HepG2 (cell line): ENCODE measurements at regions not wholly inside any gene's neighbourhood (a gene's known extent, or its start where the extent isn't known, plus 50 kb on each side); places are given as distances from the start of the nearest gene placed in this dataset.
A peak's percentile ranks its signal among the peaks of the same experiment; 100 is the strongest.

ENCODE experiments used
- ATAC-seq: fragments of 200-7000 bp; cut with Tn5 transposase; 3 replicates; pipeline ENCODE4 v1.9.1; 2020; ENCODE audit warnings: mild to moderate bottlenecking, moderate library complexity
- BruUV-seq: library from RNA; stranded (reverse); fragments of 400-500 nt; replicated peaks from 2 replicates; lab custom pipeline; 2021; lab: Mats Ljungman, UMichigan
- CTCF ChIA-PET: fragments of 300-600 bp; formaldehyde crosslinking; extraction: SDS; loops from one replicate; lab custom pipeline; 2021; ENCODE audit warnings: low total read pairs, inconsistent platforms, low intra/inter-chr PET ratio; lab: Yijun Ruan, JAX
- POLR2A ChIA-PET: fragments of 350-600 bp; sonication (Branson Sonifier 250); formaldehyde crosslinking; loops from one replicate; lab custom pipeline; 2020; ENCODE audit warnings: antibody characterized with exemption, inconsistent platforms; lab: Yijun Ruan, JAX
- DNase-seq: peaks from one replicate; pipeline ENCODE4 v3.0.0-alpha.2; 2015; ENCODE audit warnings: low spot score
- FAIRE-seq: peaks from 3 replicates; lab custom pipeline; 2011; peaks lifted over from hg19 to GRCh38; lab: Jason Lieb, UNC
- H2AFZ ChIP-seq: one replicate; pipeline ENCODE4 v1.6.1; 2011; ENCODE audit warnings: low read length, inconsistent platforms
- H3K27ac ChIP-seq: fragments of 300-600 bp; 3 replicates; pipeline ENCODE4 v1.8.0; 2011; ENCODE audit warnings: mixed run types, mild to moderate bottlenecking, mixed read lengths, low read length, inconsistent platforms; ENCODE audit not compliant: insufficient read depth; ENCODE audit errors: extremely low read length
- H3K27me3 ChIP-seq, 2 experiments: fragments of 200-600 bp in 1 of 2; 2 replicates in 1 of 2; 3 replicates in 1 of 2; pipeline versions ENCODE4 v1.6.0 to v1.8.0; 2011; ENCODE audit warnings: low read length in 2 of 2, mild to moderate bottlenecking in 2 of 2, moderate library complexity in 2 of 2, inconsistent platforms in 1 of 2; ENCODE audit not compliant: insufficient read depth in 2 of 2, control insufficient read depth in 1 of 2
- H3K36me3 ChIP-seq, 2 experiments: fragments of 200-600 bp in 1 of 2; replicated peaks in 1 of 2; 2 replicates in 1 of 2; 3 replicates in 1 of 2; pipeline versions ENCODE4 v1.5.1 to v1.8.0; 2011; ENCODE audit warnings: low read length in 2 of 2, inconsistent platforms in 1 of 2; ENCODE audit not compliant: insufficient read depth in 2 of 2, control insufficient read depth in 1 of 2
- H3K4me1 ChIP-seq: 2 replicates; pipeline ENCODE4 v1.5.1; 2012; ENCODE audit warnings: low read length, inconsistent platforms; ENCODE audit not compliant: insufficient read depth
- H3K4me2 ChIP-seq: 2 replicates; pipeline ENCODE4 v1.6.0; 2011; ENCODE audit warnings: low read depth, low read length, inconsistent platforms
- H3K4me3 ChIP-seq, 3 experiments: fragments of 200-600 bp in 1 of 3; sonication (generic), shearing (Covaris generic) in 1 of 3; replicated peaks in 1 of 3; 2 replicates each; pipeline ENCODE4 v1.5.1; 2011 to 2016; ENCODE audit warnings: low read length in 3 of 3, inconsistent platforms in 2 of 3, low read depth in 2 of 3, mild to moderate bottlenecking in 2 of 3, control low read depth in 1 of 3, mixed read lengths in 1 of 3; ENCODE audit not compliant: insufficient read depth in 1 of 3
- H3K79me2 ChIP-seq: one replicate; pipeline ENCODE4 v1.6.1; 2011; ENCODE audit warnings: low read length, inconsistent platforms; ENCODE audit not compliant: insufficient read depth
- H3K9ac ChIP-seq: 2 replicates; pipeline ENCODE4 v1.6.0; 2011; ENCODE audit warnings: mild to moderate bottlenecking, low read depth, low read length, inconsistent platforms; ENCODE audit not compliant: insufficient read depth
- H3K9me3 ChIP-seq: 2 replicates; pipeline ENCODE4 v1.5.1; 2012; ENCODE audit warnings: mild to moderate bottlenecking, low read length
- H4K20me1 ChIP-seq: 2 replicates; pipeline ENCODE4 v1.6.0; 2011; ENCODE audit warnings: inconsistent platforms, mild to moderate bottlenecking, low read length, moderate library complexity; ENCODE audit not compliant: insufficient read depth
- FOSL2 ChIP-seq: sonication (generic); formaldehyde crosslinking; IDR thresholded peaks from 2 replicates; pipeline ENCODE4 v1.4.0; 2020; ENCODE audit warnings: missing genetic modification reagents
- GATA4 ChIP-seq: sonication (generic); IDR thresholded peaks from 2 replicates; pipeline ENCODE4 v1.6.1; 2016; ENCODE audit warnings: antibody characterized with exemption, low read depth, borderline replicate concordance
- HOXA3 ChIP-seq: sonication (generic); formaldehyde crosslinking; IDR thresholded peaks from 2 replicates; pipeline ENCODE4 v1.5.0; 2020; ENCODE audit warnings: missing genetic modification reagents
- MATR3 ChIP-seq: sonication (generic); formaldehyde crosslinking; IDR thresholded peaks from 2 replicates; pipeline ENCODE4 v1.4.0; 2020; ENCODE audit warnings: missing genetic modification reagents
- RFX3 ChIP-seq: IDR thresholded peaks from 2 replicates; pipeline ENCODE4 v1.6.1; 2016; ENCODE audit warnings: missing biosample characterization, missing genetic modification reagents
- RXRB ChIP-seq: IDR thresholded peaks from 2 replicates; pipeline ENCODE4 v1.6.1; 2016; ENCODE audit warnings: borderline replicate concordance, missing genetic modification reagents, missing compliant biosample characterization
- SIN3A ChIP-seq: IDR thresholded peaks from 2 replicates; pipeline ENCODE4 v1.6.1; 2011; ENCODE audit warnings: low read depth, mild to moderate bottlenecking, control low read depth, low read length, borderline replicate concordance
- ZFAT ChIP-seq: sonication (generic); formaldehyde crosslinking; conservative IDR thresholded peaks from 2 replicates; pipeline ENCODE4 v1.8.1; 2023; ENCODE audit warnings: missing genetic modification reagents, inconsistent platforms
- ZNF430 ChIP-seq: sonication (generic); formaldehyde crosslinking; IDR thresholded peaks from 2 replicates; pipeline ENCODE4 v1.9.0; 2021; ENCODE audit warnings: mild to moderate bottlenecking, missing genetic modification reagents
- ZNF589 ChIP-seq: sonication (generic); formaldehyde crosslinking; conservative IDR thresholded peaks from 2 replicates; pipeline ENCODE4 v1.8.0; 2022; ENCODE audit warnings: mild to moderate bottlenecking, moderate library complexity, missing genetic modification reagents
- WGBS: methylation state at CpG from one replicate; pipeline ENCODE4 v1.1.6; 2017; ENCODE audit warnings: low lambda C conversion rate; 5-methylcytosine and 5-hydroxymethylcytosine counted together
- in situ Hi-C: cut with HindIII; loops from 2 replicates; pipeline ENCODE4 v1.10.0; 2017; ENCODE audit warnings: low pct_unique_long_range_greater_than_20kb; ENCODE audit not compliant: extremely low pct_ligation_motif_present
- intact Hi-C: fragments of 100-400 bp; cut with micrococcal nuclease; formaldehyde crosslinking; loops from one replicate; pipeline ENCODE4 v1.10.0; 2022; ENCODE audit not compliant: unreplicated experiment
- TF ChIP-seq, protein P1 (sequence below): sonication (generic); formaldehyde crosslinking; IDR thresholded peaks from 2 replicates; pipeline ENCODE4 v1.5.1; 2020; ENCODE audit warnings: missing genetic modification reagents, mild to moderate bottlenecking, borderline replicate concordance
- TF ChIP-seq, protein P2 (sequence below): sonication (generic); formaldehyde crosslinking; IDR thresholded peaks from 2 replicates; pipeline ENCODE4 v1.4.0; 2020; ENCODE audit warnings: missing genetic modification reagents, mild to moderate bottlenecking, borderline replicate concordance
- TF ChIP-seq, protein P3 (sequence below): IDR thresholded peaks from 2 replicates; pipeline ENCODE4 v1.4.0; 2020; ENCODE audit warnings: mild to moderate bottlenecking, missing genetic modification reagents
- TF ChIP-seq, protein P4 (sequence below): IDR thresholded peaks from 2 replicates; pipeline ENCODE4 v1.6.1; 2016; ENCODE audit warnings: mild to moderate bottlenecking, missing biosample characterization, missing genetic modification reagents
- TF ChIP-seq, protein P5 (sequence below): sonication (generic); formaldehyde crosslinking; IDR thresholded peaks from 2 replicates; pipeline ENCODE4 v1.8.0; 2022; ENCODE audit warnings: mild to moderate bottlenecking, missing genetic modification reagents; ENCODE audit not compliant: insufficient replicate concordance

DNA sequence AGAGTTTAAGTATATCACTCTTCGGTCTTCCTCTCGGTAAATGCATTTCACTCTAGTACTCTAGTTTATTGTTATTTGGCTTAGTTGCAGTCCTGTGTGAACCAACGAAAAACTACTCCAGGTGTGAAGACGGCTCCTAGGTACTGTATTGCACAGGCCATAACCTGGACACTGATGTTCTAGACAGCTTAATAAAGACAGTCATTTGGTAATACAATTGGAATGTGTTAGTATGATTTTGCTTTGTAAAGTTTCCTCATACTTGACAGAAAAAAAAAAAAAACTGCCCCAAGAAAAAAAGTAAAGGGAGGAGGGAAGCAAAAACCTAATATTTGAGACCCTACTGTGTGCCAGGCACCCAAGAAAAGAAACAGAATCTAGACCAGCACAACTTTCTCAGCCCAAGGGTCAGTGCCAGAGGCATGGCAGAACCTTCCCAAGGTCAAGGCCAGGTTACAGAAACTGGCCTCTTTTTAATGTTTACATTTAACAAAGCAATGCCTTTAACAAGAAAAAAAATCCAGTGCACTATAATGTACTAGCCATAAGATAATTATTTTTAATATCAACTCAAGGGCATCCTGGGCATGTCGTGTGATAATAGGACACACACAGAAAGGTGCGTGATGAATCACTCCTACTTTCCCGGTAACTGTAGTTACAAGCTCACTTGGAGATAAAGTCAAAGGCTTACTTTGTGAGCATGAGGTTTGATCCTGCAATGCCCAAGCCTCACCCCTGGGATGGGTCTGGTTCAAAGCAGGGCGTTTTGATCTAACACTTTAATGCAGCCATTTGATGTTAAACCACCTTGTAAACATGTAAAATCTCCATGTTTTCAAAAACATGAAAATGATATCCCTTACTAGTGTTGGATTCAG, 110.6 kb downstream of the BMP4 start:
- no peak overlapping the region for H3K9ac ChIP-seq
- peaks cover 2% of the 10 kb centered on the region for H3K79me2 ChIP-seq
- no peak for ATAC-seq
- no peaks in the 10 kb centered on the region for H3K27me3 ChIP-seq
- H3K4me2 ChIP-seq: no peak overlapping the region
- peak; percentile 34 for DNase-seq
- no TSS peak for BruUV-seq
- in situ Hi-C loops (no loop called here), intact Hi-C loops (loop anchor here (10.0 kb wide), 1 partner anchor 311 kb away; no protein-coding TSS in a partner anchor)
- H4K20me1 ChIP-seq: no peaks in the 10 kb centered on the region
- ChIA-PET POLR2A (no interaction called here), CTCF (no interaction called here)
- H2AFZ ChIP-seq: no peak overlapping the region
- 89% methylated on average over 8 of the region's 8 CpGs for WGBS
- peaks cover 79% of the 10 kb centered on the region for H3K4me1 ChIP-seq
- H3K9me3 ChIP-seq: no peaks in the 10 kb centered on the region
- H3K36me3 ChIP-seq: no peaks in the 10 kb centered on the region
- FAIRE-seq: no peak
- H3K27ac ChIP-seq: no peak overlapping the region
- H3K4me3 ChIP-seq: no peak overlapping the region
- TF ChIP-seq, protein P1, sequence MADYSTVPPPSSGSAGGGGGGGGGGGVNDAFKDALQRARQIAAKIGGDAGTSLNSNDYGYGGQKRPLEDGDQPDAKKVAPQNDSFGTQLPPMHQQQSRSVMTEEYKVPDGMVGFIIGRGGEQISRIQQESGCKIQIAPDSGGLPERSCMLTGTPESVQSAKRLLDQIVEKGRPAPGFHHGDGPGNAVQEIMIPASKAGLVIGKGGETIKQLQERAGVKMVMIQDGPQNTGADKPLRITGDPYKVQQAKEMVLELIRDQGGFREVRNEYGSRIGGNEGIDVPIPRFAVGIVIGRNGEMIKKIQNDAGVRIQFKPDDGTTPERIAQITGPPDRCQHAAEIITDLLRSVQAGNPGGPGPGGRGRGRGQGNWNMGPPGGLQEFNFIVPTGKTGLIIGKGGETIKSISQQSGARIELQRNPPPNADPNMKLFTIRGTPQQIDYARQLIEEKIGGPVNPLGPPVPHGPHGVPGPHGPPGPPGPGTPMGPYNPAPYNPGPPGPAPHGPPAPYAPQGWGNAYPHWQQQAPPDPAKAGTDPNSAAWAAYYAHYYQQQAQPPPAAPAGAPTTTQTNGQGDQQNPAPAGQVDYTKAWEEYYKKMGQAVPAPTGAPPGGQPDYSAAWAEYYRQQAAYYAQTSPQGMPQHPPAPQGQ (CRISPR knock-in tag): no peak
- TF ChIP-seq ZFAT (no peak), RXRB (peak; percentile 54), ZNF430 (CRISPR knock-in tag) (no peak), HOXA3 (CRISPR knock-in tag) (no peak), ZNF589 (CRISPR knock-in tag) (no peak), FOSL2 (peak; percentile 52), RFX3 (CRISPR knock-in tag) (no peak), GATA4 (no peak), MATR3 (CRISPR knock-in tag) (no peak), SIN3A (no peak)
- TF ChIP-seq, protein P2, sequence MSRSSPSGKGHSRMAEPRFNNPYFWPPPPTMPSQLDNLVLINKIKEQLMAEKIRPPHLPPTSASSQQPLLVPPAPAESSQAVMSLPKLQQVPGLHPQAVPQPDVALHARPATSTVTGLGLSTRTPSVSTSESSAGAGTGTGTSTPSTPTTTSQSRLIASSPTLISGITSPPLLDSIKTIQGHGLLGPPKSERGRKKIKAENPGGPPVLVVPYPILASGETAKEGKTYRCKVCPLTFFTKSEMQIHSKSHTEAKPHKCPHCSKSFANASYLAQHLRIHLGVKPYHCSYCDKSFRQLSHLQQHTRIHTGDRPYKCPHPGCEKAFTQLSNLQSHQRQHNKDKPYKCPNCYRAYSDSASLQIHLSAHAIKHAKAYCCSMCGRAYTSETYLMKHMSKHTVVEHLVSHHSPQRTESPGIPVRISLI (CRISPR knock-in tag): peak; percentile 41; the same call in 1 of the 2 replicates
- TF ChIP-seq, protein P3, sequence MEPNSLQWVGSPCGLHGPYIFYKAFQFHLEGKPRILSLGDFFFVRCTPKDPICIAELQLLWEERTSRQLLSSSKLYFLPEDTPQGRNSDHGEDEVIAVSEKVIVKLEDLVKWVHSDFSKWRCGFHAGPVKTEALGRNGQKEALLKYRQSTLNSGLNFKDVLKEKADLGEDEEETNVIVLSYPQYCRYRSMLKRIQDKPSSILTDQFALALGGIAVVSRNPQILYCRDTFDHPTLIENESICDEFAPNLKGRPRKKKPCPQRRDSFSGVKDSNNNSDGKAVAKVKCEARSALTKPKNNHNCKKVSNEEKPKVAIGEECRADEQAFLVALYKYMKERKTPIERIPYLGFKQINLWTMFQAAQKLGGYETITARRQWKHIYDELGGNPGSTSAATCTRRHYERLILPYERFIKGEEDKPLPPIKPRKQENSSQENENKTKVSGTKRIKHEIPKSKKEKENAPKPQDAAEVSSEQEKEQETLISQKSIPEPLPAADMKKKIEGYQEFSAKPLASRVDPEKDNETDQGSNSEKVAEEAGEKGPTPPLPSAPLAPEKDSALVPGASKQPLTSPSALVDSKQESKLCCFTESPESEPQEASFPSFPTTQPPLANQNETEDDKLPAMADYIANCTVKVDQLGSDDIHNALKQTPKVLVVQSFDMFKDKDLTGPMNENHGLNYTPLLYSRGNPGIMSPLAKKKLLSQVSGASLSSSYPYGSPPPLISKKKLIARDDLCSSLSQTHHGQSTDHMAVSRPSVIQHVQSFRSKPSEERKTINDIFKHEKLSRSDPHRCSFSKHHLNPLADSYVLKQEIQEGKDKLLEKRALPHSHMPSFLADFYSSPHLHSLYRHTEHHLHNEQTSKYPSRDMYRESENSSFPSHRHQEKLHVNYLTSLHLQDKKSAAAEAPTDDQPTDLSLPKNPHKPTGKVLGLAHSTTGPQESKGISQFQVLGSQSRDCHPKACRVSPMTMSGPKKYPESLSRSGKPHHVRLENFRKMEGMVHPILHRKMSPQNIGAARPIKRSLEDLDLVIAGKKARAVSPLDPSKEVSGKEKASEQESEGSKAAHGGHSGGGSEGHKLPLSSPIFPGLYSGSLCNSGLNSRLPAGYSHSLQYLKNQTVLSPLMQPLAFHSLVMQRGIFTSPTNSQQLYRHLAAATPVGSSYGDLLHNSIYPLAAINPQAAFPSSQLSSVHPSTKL: peak; percentile 42
- TF ChIP-seq, protein P4, sequence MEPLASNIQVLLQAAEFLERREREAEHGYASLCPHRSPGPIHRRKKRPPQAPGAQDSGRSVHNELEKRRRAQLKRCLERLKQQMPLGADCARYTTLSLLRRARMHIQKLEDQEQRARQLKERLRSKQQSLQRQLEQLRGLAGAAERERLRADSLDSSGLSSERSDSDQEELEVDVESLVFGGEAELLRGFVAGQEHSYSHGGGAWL (CRISPR knock-in tag): no peak
- TF ChIP-seq, protein P5, sequence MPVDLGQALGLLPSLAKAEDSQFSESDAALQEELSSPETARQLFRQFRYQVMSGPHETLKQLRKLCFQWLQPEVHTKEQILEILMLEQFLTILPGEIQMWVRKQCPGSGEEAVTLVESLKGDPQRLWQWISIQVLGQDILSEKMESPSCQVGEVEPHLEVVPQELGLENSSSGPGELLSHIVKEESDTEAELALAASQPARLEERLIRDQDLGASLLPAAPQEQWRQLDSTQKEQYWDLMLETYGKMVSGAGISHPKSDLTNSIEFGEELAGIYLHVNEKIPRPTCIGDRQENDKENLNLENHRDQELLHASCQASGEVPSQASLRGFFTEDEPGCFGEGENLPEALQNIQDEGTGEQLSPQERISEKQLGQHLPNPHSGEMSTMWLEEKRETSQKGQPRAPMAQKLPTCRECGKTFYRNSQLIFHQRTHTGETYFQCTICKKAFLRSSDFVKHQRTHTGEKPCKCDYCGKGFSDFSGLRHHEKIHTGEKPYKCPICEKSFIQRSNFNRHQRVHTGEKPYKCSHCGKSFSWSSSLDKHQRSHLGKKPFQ (CRISPR knock-in tag): no peak
